ENCODE measurements at regions not wholly inside any gene's neighbourhood (a gene's known extent, or its start where the extent isn't known, plus 50 kb on each side); places are given as distances from the start of the nearest gene placed in this dataset.

- DNase-seq = peak; percentile 84 to 92 (median 90)
- WGBS (ENCODE audit: insufficient coverage) = 3% methylated on average over 66 of the region's 88 CpGs
- peaks cover 2 to 18% (median 8%) of the 10 kb centered on the region in 5 experiments for H3K9me3 ChIP-seq (ENCODE audit: control extremely low read depth in 1 of 5, control insufficient read depth in 4 of 5, insufficient read depth in 2 of 5, low read depth in 1 of 5, low read length in 4 of 5)
- peaks cover 0 to 4% (median 0%) of the 10 kb centered on the region in 5 experiments for H3K27me3 ChIP-seq (replicated peaks in 2 of 5; ENCODE audit: control insufficient read depth in 4 of 5, insufficient read depth in 5 of 5, low read length in 4 of 5)
- ChIA-PET POLR2A (interaction anchor here (0.6 kb wide), 1 partner anchor 9 kb away, joined by 3 read pairs; no protein-coding TSS in a partner anchor), CTCF (no interaction called here)
- peak overlapping the region; percentile 56 to 89 (median 73) for H3K4me3 ChIP-seq (ENCODE audit: control insufficient read depth in 1 of 7, extremely low read depth in 1 of 7, insufficient read depth in 4 of 7, low read depth in 2 of 7, low read length in 6 of 7)
- H3K4me1 ChIP-seq (ENCODE audit: control extremely low read depth in 1 of 4, control insufficient read depth in 4 of 4, insufficient read depth in 4 of 4, low read length in 3 of 4) = peaks cover 0 to 25% (median 22%) of the 10 kb centered on the region in 4 experiments
- H3K27ac ChIP-seq (ENCODE audit: insufficient read depth in 1 of 2, low read depth in 1 of 2, low read length in 2 of 2, poor library complexity in 1 of 2, severe bottlenecking in 2 of 2) = no peak overlapping the region
- peaks cover 0 to 6% (median 4%) of the 10 kb centered on the region in 4 experiments for H3K36me3 ChIP-seq (ENCODE audit: control insufficient read depth in 4 of 4, insufficient read depth in 4 of 4, low read length in 3 of 4)
These were observed 59.1 kb downstream of the ZNF467 start for GRCh38 chr7:149714081-149714909.

GRCh38 chr7:149713731-149714068 is 59.7 kb downstream of the ZNF467 start:
- H3K36me3 ChIP-seq (ENCODE audit: control insufficient read depth in 4 of 4, insufficient read depth in 4 of 4, low read length in 3 of 4) = peaks cover 0 to 3% (median 0%) of the 10 kb centered on the region in 4 experiments
- H3K9me3 ChIP-seq (ENCODE audit: control extremely low read depth in 1 of 5, control insufficient read depth in 4 of 5, insufficient read depth in 2 of 5, low read depth in 1 of 5, low read length in 4 of 5) = peaks cover 2 to 22% (median 8%) of the 10 kb centered on the region in 5 experiments
- no peak for DNase-seq
- peaks cover 0 to 25% (median 22%) of the 10 kb centered on the region in 4 experiments for H3K4me1 ChIP-seq (ENCODE audit: control extremely low read depth in 1 of 4, control insufficient read depth in 4 of 4, insufficient read depth in 4 of 4, low read length in 3 of 4)
- POLR2A ChIA-PET = interaction anchor here (0.6 kb wide), 1 partner anchor 10 kb away, joined by 3 read pairs; no protein-coding TSS in a partner anchor
- CTCF ChIA-PET = no interaction called here
- H3K27me3 ChIP-seq (replicated peaks in 2 of 5; ENCODE audit: control insufficient read depth in 4 of 5, insufficient read depth in 5 of 5, low read length in 4 of 5) = peaks cover 0 to 4% (median 0%) of the 10 kb centered on the region in 5 experiments
- WGBS (ENCODE audit: insufficient coverage) = 86% methylated on average over 26 of the region's 26 CpGs
- H3K27ac ChIP-seq (ENCODE audit: insufficient read depth in 1 of 2, low read depth in 1 of 2, low read length in 2 of 2, poor library complexity in 1 of 2, severe bottlenecking in 2 of 2) = no peak overlapping the region
- peak overlapping the region in 3 of 7 experiments; percentile 75 to 89 (median 76) for H3K4me3 ChIP-seq (ENCODE audit: control insufficient read depth in 1 of 7, extremely low read depth in 1 of 7, insufficient read depth in 4 of 7, low read depth in 2 of 7, low read length in 6 of 7)

DNA sequence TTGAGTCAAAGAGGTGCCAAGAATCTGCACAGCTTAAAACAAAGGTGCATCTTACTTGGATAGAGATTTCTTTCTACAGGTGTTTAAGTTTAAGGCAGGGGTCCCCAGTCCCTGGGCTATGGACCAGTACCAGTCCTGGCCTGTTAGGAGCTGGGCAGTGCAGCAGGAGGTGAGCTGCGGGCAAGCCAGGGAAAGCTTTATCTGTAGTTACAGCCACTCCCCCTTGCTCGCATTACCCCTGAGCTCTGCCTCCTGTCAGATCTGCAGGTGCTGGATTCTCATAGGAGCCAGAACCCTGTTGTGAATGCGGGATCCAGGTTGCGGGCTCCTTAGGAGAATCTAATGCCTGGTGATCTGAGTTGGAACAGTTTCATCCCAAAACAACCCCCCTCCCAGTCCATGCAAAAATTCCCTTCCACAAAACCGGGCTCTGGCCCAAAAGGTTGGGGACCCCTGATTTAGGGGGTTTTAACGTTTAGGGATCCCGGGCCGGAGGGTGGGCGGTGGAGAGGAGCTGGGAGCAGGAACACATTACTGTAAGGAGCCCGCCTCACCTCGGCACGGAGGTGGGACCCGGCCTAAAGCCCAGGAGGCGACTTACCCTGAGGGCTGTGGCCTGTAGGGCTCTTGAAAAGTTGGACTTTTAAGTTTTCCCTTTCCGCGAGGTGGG is 60.2 kb downstream of the ZNF467 start:
- ChIA-PET POLR2A (no interaction called here), CTCF (interaction anchor here (1.4 kb wide), 1 partner anchor 9 kb away, joined by 5 read pairs; no protein-coding TSS in a partner anchor)
- H3K27ac ChIP-seq (ENCODE audit: insufficient read depth in 1 of 2, low read depth in 1 of 2, low read length in 2 of 2, poor library complexity in 1 of 2, severe bottlenecking in 2 of 2) = no peak overlapping the region
- H3K4me3 ChIP-seq (ENCODE audit: control insufficient read depth in 1 of 7, extremely low read depth in 1 of 7, insufficient read depth in 4 of 7, low read depth in 2 of 7, low read length in 6 of 7) = peak overlapping the region in 1 of 7 experiments; percentile 89
- DNase-seq = no peak
- 86% methylated on average over 14 of the region's 16 CpGs for WGBS (ENCODE audit: insufficient coverage)
- peaks cover 0 to 25% (median 22%) of the 10 kb centered on the region in 4 experiments for H3K4me1 ChIP-seq (ENCODE audit: control extremely low read depth in 1 of 4, control insufficient read depth in 4 of 4, insufficient read depth in 4 of 4, low read length in 3 of 4)
- peaks cover 0 to 4% (median 0%) of the 10 kb centered on the region in 5 experiments for H3K27me3 ChIP-seq (replicated peaks in 2 of 5; ENCODE audit: control insufficient read depth in 4 of 5, insufficient read depth in 5 of 5, low read length in 4 of 5)
- peaks cover 0 to 3% (median 0%) of the 10 kb centered on the region in 4 experiments for H3K36me3 ChIP-seq (ENCODE audit: control insufficient read depth in 4 of 4, insufficient read depth in 4 of 4, low read length in 3 of 4)
- H3K9me3 ChIP-seq (ENCODE audit: control extremely low read depth in 1 of 5, control insufficient read depth in 4 of 5, insufficient read depth in 2 of 5, low read depth in 1 of 5, low read length in 4 of 5) = peaks cover 2 to 23% (median 8%) of the 10 kb centered on the region in 5 experiments

DNA sequence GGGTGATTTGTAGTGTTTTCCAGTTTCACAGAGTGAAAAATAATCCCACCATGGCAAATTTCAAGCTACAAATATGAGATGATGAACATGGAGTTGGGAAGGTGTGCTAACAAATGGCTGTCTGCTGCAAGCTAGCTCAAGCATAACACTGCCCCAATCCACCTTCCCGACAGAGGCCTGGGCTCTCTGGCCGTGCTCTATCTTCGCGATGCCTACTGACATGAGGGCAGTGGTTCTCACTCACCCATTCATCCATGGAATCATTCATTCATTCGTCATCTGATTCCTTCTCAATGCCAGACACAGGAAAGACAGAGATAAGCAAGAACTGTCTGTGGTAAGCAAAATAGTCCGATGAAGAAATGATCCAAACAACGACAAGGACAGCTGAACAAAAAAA is 65.4 kb downstream of the ZNF467 start:
- peaks cover 0 to 4% (median 1%) of the 10 kb centered on the region in 4 experiments for H3K4me1 ChIP-seq (ENCODE audit: control extremely low read depth in 1 of 4, control insufficient read depth in 4 of 4, insufficient read depth in 4 of 4, low read length in 3 of 4)
- H3K27me3 ChIP-seq (replicated peaks in 2 of 5; ENCODE audit: control insufficient read depth in 4 of 5, insufficient read depth in 5 of 5, low read length in 4 of 5) = no peaks in the 10 kb centered on the region
- H3K36me3 ChIP-seq (ENCODE audit: control insufficient read depth in 4 of 4, insufficient read depth in 4 of 4, low read length in 3 of 4) = no peaks in the 10 kb centered on the region
- no peak for DNase-seq
- 100% methylated on average over 1 of the region's 7 CpGs for WGBS (ENCODE audit: insufficient coverage)
- ChIA-PET CTCF (interaction anchor here (1.6 to 2.8 kb wide), 2 partner anchors 12 to 16 kb away, joined by 4 to 12 read pairs; no protein-coding TSS in a partner anchor), POLR2A (no interaction called here)
- no peak overlapping the region for H3K4me3 ChIP-seq (ENCODE audit: control insufficient read depth in 1 of 7, extremely low read depth in 1 of 7, insufficient read depth in 4 of 7, low read depth in 2 of 7, low read length in 6 of 7)
- no peak overlapping the region for H3K27ac ChIP-seq (ENCODE audit: insufficient read depth in 1 of 2, low read depth in 1 of 2, low read length in 2 of 2, poor library complexity in 1 of 2, severe bottlenecking in 2 of 2)
- H3K9me3 ChIP-seq (ENCODE audit: control extremely low read depth in 1 of 5, control insufficient read depth in 4 of 5, insufficient read depth in 2 of 5, low read depth in 1 of 5, low read length in 4 of 5) = peaks cover 2 to 22% (median 8%) of the 10 kb centered on the region in 5 experiments

DNA sequence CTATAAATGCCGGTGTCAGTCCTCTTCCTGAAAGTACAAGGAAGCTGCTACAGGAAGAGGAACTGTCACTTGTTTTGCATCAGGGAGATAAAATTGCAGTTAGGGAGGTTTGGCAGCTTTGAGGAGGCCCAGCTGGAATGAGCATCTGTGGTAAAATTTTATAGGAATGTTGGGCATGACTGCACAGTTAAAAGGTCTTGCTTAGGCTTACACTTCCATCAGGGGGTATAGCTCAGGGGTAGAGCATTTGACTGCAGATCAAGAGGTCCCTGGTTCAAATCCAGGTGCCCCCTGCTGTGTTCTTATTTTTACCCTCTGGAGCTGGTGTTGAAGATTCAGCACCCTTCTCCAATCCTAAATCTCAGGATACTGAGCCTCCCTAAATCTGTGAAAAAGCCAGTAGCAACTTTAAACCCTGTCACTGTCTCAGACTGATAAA is 65.9 kb downstream of the ZNF467 start:
- ChIA-PET CTCF (interaction anchor here (1.0 to 2.8 kb wide), 3 partner anchors 11 to 45 kb away, joined by 3 to 12 read pairs (median 4); no protein-coding TSS in a partner anchor), POLR2A (interaction anchor here (0.6 kb wide), 1 partner anchor 545 kb away, joined by 3 read pairs; no protein-coding TSS in a partner anchor)
- Histone ChIP-seq H3K4me3 (ENCODE audit: control insufficient read depth in 1 of 7, extremely low read depth in 1 of 7, insufficient read depth in 4 of 7, low read depth in 2 of 7, low read length in 6 of 7) (no peak overlapping the region), H3K36me3 (ENCODE audit: control insufficient read depth in 4 of 4, insufficient read depth in 4 of 4, low read length in 3 of 4) (no peaks in the 10 kb centered on the region), H3K9me3 (ENCODE audit: control extremely low read depth in 1 of 5, control insufficient read depth in 4 of 5, insufficient read depth in 2 of 5, low read depth in 1 of 5, low read length in 4 of 5) (peaks cover 2 to 20% (median 8%) of the 10 kb centered on the region in 5 experiments), H3K27ac (ENCODE audit: insufficient read depth in 1 of 2, low read depth in 1 of 2, low read length in 2 of 2, poor library complexity in 1 of 2, severe bottlenecking in 2 of 2) (no peak overlapping the region), H3K27me3 (replicated peaks in 2 of 5; ENCODE audit: control insufficient read depth in 4 of 5, insufficient read depth in 5 of 5, low read length in 4 of 5) (no peaks in the 10 kb centered on the region), H3K4me1 (ENCODE audit: control extremely low read depth in 1 of 4, control insufficient read depth in 4 of 4, insufficient read depth in 4 of 4, low read length in 3 of 4) (peaks cover 0 to 4% (median 1%) of the 10 kb centered on the region in 4 experiments)
- no peak for DNase-seq
- 0% methylated on average over 1 of the region's 1 CpG for WGBS (ENCODE audit: insufficient coverage)

DNA sequence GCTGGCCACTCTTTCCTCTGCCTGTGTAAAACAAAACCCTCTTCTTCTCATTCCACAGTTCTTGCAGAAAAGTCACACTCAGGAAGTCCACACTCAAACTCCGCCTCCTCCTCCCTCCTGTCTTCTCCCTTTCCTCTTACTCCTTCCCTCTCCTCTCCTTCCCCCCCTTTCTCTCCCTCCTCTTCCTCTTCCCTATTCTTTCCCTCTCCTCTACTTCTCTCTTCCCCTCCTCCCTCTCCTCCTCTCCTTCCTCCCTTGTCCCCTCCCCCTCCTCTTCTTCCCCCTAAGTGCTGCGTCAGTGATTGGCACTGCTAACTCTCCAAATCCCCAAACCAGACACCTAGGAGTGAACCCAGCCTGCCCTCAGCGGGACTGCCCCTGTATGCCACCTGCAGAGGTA is 67.0 kb downstream of the ZNF467 start:
- CTCF ChIA-PET = no interaction called here
- Histone ChIP-seq H3K4me3 (ENCODE audit: control insufficient read depth in 1 of 7, extremely low read depth in 1 of 7, insufficient read depth in 4 of 7, low read depth in 2 of 7, low read length in 6 of 7) (no peak overlapping the region), H3K27ac (ENCODE audit: insufficient read depth in 1 of 2, low read depth in 1 of 2, low read length in 2 of 2, poor library complexity in 1 of 2, severe bottlenecking in 2 of 2) (no peak overlapping the region), H3K36me3 (ENCODE audit: control insufficient read depth in 4 of 4, insufficient read depth in 4 of 4, low read length in 3 of 4) (no peaks in the 10 kb centered on the region), H3K4me1 (ENCODE audit: control extremely low read depth in 1 of 4, control insufficient read depth in 4 of 4, insufficient read depth in 4 of 4, low read length in 3 of 4) (peaks cover 0 to 4% (median 1%) of the 10 kb centered on the region in 4 experiments), H3K9me3 (ENCODE audit: control extremely low read depth in 1 of 5, control insufficient read depth in 4 of 5, insufficient read depth in 2 of 5, low read depth in 1 of 5, low read length in 4 of 5) (peaks cover under 1 to 19% (median 5%) of the 10 kb centered on the region in 5 experiments), H3K27me3 (replicated peaks in 2 of 5; ENCODE audit: control insufficient read depth in 4 of 5, insufficient read depth in 5 of 5, low read length in 4 of 5) (no peaks in the 10 kb centered on the region)
- POLR2A ChIA-PET = no interaction called here
- no peak for DNase-seq
- WGBS (ENCODE audit: insufficient coverage) = 80% methylated on average over 3 of the region's 3 CpGs
